MM.1S (cell line): ENCODE measurements at regions not wholly inside any gene's neighbourhood (a gene's known extent, or its start where the extent isn't known, plus 50 kb on each side); places are given as distances from the start of the nearest gene placed in this dataset.

Source experiments
- DNase-seq: peaks from one replicate; pipeline ENCODE4 v3.0.0-alpha.2; 2015
- H2AFZ ChIP-seq: fragments of 300-600 bp; sonication (generic); 2 replicates; pipeline ENCODE4 v1.6.0; 2016; ENCODE audit warnings: antibody characterized with exemption, low read length
- H3F3A ChIP-seq: fragments of 300-600 bp; sonication (generic); 2 replicates; pipeline ENCODE4 v1.6.1; 2016; ENCODE audit warnings: mild to moderate bottlenecking, antibody characterized with exemption, low read length, moderate library complexity, mixed read lengths; ENCODE audit not compliant: insufficient read depth
- H3K27ac ChIP-seq: fragments of 300-600 bp; sonication (generic); 2 replicates; pipeline ENCODE4 v1.5.1; 2016; ENCODE audit warnings: mild to moderate bottlenecking, low read length
- H3K27me3 ChIP-seq: fragments of 300-600 bp; sonication (generic); replicated peaks from 2 replicates; pipeline ENCODE4 v1.6.0; 2016; ENCODE audit warnings: low read length; ENCODE audit not compliant: insufficient read depth
- H3K36me3 ChIP-seq: fragments of 300-600 bp; sonication (generic); replicated peaks from 2 replicates; pipeline ENCODE4 v1.6.1; 2016; ENCODE audit warnings: mild to moderate bottlenecking, low read length, mixed read lengths; ENCODE audit not compliant: insufficient read depth
- H3K4me1 ChIP-seq: fragments of 300-600 bp; sonication (generic); 2 replicates; pipeline ENCODE4 v1.6.1; 2016; ENCODE audit warnings: low read length, mixed read lengths
- H3K4me2 ChIP-seq: fragments of 300-600 bp; sonication (generic); 2 replicates; pipeline ENCODE4 v1.6.0; 2016; ENCODE audit warnings: low read depth, low read length
- H3K4me3 ChIP-seq: fragments of 300-600 bp; sonication (generic); 2 replicates; pipeline ENCODE4 v1.5.1; 2016; ENCODE audit warnings: low read length, mixed read lengths
- H3K79me2 ChIP-seq: fragments of 300-600 bp; sonication (generic); 2 replicates; pipeline ENCODE4 v1.6.1; 2016; ENCODE audit warnings: mixed run types, low read length, mixed read lengths
- H3K9ac ChIP-seq: fragments of 300-600 bp; sonication (generic); 2 replicates; pipeline ENCODE4 v1.6.1; 2016; ENCODE audit warnings: low read length, mixed read lengths
- H3K9me2 ChIP-seq: fragments of 300-600 bp; sonication (generic); replicated peaks from 2 replicates; pipeline ENCODE4 v1.6.1; 2016; ENCODE audit warnings: mild to moderate bottlenecking, low read length, mixed read lengths; ENCODE audit not compliant: insufficient read depth
- H3K9me3 ChIP-seq: fragments of 300-600 bp; sonication (generic); replicated peaks from 2 replicates; pipeline ENCODE4 v1.6.1; 2016; ENCODE audit warnings: mild to moderate bottlenecking, low read length, mixed read lengths; ENCODE audit not compliant: insufficient read depth
- H4K20me1 ChIP-seq: fragments of 300-600 bp; sonication (generic); 2 replicates; pipeline ENCODE4 v1.6.1; 2016; ENCODE audit warnings: mild to moderate bottlenecking, low read length, moderate library complexity, mixed read lengths; ENCODE audit not compliant: insufficient read depth
- CTCF ChIP-seq: fragments of 300-600 bp; sonication (generic); IDR thresholded peaks from 2 replicates; pipeline ENCODE4 v1.5.1; 2016; ENCODE audit warnings: antibody characterized with exemption, low read length, mixed read lengths
- EZH2 ChIP-seq: fragments of 300-600 bp; sonication (generic); optimal IDR thresholded peaks from 2 replicates; pipeline ENCODE3; 2017; ENCODE audit warnings: low read depth, mild to moderate bottlenecking, antibody characterized with exemption, low read length, mixed read lengths
- EZH2phosphoT487 ChIP-seq: fragments of 300-600 bp; sonication (generic); IDR thresholded peaks from 2 replicates; pipeline ENCODE4 v1.6.1; 2018; ENCODE audit warnings: antibody characterized with exemption, low read length

- no peaks in the 10 kb centered on the region for H3K4me1 ChIP-seq
Measured at GRCh38 chr5:3143382-3143781, 391.9 kb upstream of the IRX2 start.

DNA sequence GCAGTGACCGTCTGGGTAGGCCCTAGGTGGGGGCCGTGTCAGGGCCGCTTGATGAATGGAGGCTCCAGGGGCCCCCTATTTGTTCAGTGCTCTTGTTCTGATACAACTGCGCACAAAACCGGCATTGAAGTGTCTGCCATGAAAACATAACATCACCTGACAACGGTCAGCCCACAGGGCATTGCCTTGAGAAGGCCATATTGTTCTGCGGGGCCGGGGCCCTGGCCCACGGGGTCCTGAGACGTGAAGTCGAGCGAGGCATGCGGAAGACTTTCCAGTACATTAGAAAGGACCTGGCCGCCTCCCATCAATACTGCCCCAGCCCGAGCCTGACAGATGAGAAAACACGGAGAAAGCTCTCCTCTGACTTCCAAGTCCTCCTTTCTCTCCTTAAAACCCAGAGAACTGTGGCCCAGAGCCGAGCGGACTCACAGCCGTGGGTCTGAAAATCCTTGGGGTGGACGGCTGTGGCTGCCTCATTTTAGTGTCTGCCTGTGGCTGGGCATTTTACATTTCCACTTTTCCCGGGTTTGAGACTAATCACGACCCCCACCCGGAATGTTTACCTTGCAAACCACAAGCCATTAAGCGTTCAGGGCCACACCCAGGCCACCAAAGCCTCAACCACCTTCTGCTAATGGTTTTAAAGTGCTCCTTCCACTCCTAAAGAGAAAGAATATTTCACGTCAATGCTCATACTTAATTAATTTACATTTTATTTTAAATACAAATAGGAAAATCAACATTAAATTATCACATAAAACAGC, 391.0 kb upstream of the IRX2 start:
- H4K20me1 ChIP-seq: no peaks in the 10 kb centered on the region
- TF ChIP-seq EZH2phosphoT487: no peak
- TF ChIP-seq CTCF: no peak
- TF ChIP-seq EZH2: no peak

More at GRCh38 chr5:3143382-3143781, 391.9 kb upstream of the IRX2 start:
- Histone ChIP-seq H4K20me1 (no peaks in the 10 kb centered on the region), H3K4me3 (peak overlapping the region; percentile 36; the same call in 1 of the 2 replicates), H3K4me2 (peak overlapping the region; percentile 15; the same call in 1 of the 2 replicates), H3K79me2 (no peaks in the 10 kb centered on the region), H3K27me3 (no peaks in the 10 kb centered on the region), H3K9ac (no peak overlapping the region), H3F3A (no peaks in the 10 kb centered on the region), H3K36me3 (no peaks in the 10 kb centered on the region), H2AFZ (no peak overlapping the region), H3K9me2 (no peaks in the 10 kb centered on the region), H3K9me3 (no peaks in the 10 kb centered on the region), H3K27ac (no peak overlapping the region)
- DNase-seq: no peak
- TF ChIP-seq CTCF (no peak), EZH2 (no peak), EZH2phosphoT487 (no peak)

DNA sequence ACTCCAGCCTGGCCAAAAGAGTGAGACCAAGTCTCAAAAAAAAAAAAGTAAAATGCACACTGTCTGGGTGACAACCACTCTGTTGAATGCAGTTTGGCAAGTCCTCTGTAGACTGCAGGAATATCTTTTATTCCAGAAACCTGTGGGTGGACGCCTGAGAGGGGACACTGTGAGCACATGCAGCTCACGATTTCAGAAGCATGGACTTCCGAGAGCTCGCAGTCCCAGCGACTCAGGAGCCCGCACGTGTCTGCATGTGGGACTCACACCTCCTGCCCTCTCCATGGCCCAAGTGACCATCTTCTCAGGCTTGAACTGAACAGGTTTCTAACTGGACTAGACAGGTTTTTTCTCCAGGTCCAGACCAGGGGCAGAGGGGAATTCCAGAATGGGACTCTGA, 388.6 kb upstream of the IRX2 start:
- no peak for DNase-seq
- no peaks in the 10 kb centered on the region for H3K27me3 ChIP-seq
- no peak overlapping the region for H3K4me3 ChIP-seq
- H3K9me2 ChIP-seq: no peaks in the 10 kb centered on the region
- no peak overlapping the region for H3K27ac ChIP-seq
- H2AFZ ChIP-seq: no peak overlapping the region
- H4K20me1 ChIP-seq: no peaks in the 10 kb centered on the region
- H3K4me1 ChIP-seq: no peaks in the 10 kb centered on the region
- H3K4me2 ChIP-seq: no peak overlapping the region
- no peaks in the 10 kb centered on the region for H3K9me3 ChIP-seq
- H3K79me2 ChIP-seq: no peaks in the 10 kb centered on the region
- H3K36me3 ChIP-seq: no peaks in the 10 kb centered on the region
- no peak overlapping the region for H3K9ac ChIP-seq
- TF ChIP-seq EZH2: no peak
- no peak for TF ChIP-seq EZH2phosphoT487
- no peak for TF ChIP-seq CTCF
- H3F3A ChIP-seq: no peaks in the 10 kb centered on the region

More for the DNA sequence above, 391.0 kb upstream of the IRX2 start:
- no peaks in the 10 kb centered on the region for H3F3A ChIP-seq
- no peaks in the 10 kb centered on the region for H3K4me1 ChIP-seq
- H3K27me3 ChIP-seq: no peaks in the 10 kb centered on the region
- no peaks in the 10 kb centered on the region for H3K36me3 ChIP-seq
- H3K4me3 ChIP-seq: no peak overlapping the region
- no peak overlapping the region for H2AFZ ChIP-seq
- no peak overlapping the region for H3K9ac ChIP-seq
- no peak overlapping the region for H3K4me2 ChIP-seq
- H3K27ac ChIP-seq: no peak overlapping the region
- no peaks in the 10 kb centered on the region for H3K9me2 ChIP-seq
- no peak for DNase-seq
- H3K79me2 ChIP-seq: no peaks in the 10 kb centered on the region
- H3K9me3 ChIP-seq: no peaks in the 10 kb centered on the region
